ENCODE measurements at regions not wholly inside any gene's neighbourhood (a gene's known extent, or its start where the extent isn't known, plus 50 kb on each side); places are given as distances from the start of the nearest gene placed in this dataset.

GRCh38 chr3:188026191-188026968, 127.6 kb upstream of the LPP start:
- TF ChIP-seq CTCF (IDR thresholded peaks at IDR 0.05; ENCODE audit: low read depth, low read length) (no peak), POLR2A (IDR thresholded peaks at IDR 0.05; ENCODE audit: extremely low read depth, insufficient read length) (no peak), MAX (IDR thresholded peaks at IDR 0.05; ENCODE audit: low read depth, low read length) (no peak), MYC (IDR thresholded peaks at IDR 0.05; ENCODE audit: low read depth, low read length) (no peak)
